Hepatocyte (in vitro differentiated cells): ENCODE measurements at regions not wholly inside any gene's neighbourhood (a gene's known extent, or its start where the extent isn't known, plus 50 kb on each side); places are given as distances from the start of the nearest gene placed in this dataset.

Source experiments
- EZH2 ChIP-seq: fragments of 200-600 bp; sonication (generic); IDR thresholded peaks from 2 replicates; pipeline ENCODE4 v1.6.1; 2016; ENCODE audit warnings: antibody characterized with exemption, mild to moderate bottlenecking, borderline replicate concordance
- TF ChIP-seq, protein P1 (sequence below): fragments of 200-600 bp; sonication (generic); IDR thresholded peaks from 2 replicates; pipeline ENCODE4 v1.5.1; 2016; ENCODE audit warnings: antibody characterized with exemption, mild to moderate bottlenecking; ENCODE audit not compliant: poor library complexity

DNA sequence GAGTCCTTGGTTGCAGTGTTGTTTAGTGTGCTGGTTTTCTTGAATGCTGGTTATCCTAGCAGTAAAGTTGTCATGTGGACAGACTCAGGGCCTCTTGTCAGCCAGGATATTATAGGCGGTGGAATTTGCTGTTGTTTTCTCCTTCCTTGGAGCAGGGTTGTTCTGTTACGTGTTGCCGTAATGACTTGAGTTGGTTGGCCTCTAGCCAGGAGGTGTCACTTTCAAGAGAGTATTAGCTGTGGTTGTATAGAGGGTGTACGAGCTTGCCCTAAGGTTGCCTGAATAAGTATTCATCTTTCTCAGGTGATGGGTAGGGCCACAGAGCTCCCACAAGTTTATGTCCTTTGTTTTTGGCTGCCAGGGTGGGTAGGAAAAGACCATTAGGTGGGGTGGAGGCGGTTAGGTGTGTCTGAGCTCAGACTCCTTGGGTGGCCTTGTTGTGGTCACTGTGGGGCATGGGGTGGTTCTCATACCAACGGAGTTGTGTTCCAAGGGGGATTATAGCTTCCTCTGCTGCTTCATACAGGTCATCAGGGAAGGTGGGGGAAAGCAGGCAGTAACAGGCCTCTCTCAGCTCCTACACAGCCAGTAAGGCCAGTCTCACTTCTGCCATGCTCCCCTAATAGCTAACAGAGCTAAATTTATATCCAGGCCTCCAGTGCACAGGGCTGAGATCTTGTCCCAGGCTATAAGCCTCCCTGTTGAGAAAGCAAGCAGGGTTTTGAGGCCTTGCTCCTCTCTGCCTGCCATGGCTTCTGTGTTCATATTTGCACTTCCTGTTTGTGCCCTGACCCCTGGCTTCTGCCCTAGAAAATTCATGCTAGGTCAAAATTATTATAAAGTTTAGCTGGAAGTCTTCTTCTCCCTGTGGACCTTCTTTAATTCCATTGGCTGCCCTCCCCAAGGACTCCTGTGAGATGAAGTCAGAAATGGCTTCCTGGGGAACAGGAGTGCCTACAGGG lies 594.7 kb downstream of the RAPGEF2 start:
- TF ChIP-seq, protein P1, sequence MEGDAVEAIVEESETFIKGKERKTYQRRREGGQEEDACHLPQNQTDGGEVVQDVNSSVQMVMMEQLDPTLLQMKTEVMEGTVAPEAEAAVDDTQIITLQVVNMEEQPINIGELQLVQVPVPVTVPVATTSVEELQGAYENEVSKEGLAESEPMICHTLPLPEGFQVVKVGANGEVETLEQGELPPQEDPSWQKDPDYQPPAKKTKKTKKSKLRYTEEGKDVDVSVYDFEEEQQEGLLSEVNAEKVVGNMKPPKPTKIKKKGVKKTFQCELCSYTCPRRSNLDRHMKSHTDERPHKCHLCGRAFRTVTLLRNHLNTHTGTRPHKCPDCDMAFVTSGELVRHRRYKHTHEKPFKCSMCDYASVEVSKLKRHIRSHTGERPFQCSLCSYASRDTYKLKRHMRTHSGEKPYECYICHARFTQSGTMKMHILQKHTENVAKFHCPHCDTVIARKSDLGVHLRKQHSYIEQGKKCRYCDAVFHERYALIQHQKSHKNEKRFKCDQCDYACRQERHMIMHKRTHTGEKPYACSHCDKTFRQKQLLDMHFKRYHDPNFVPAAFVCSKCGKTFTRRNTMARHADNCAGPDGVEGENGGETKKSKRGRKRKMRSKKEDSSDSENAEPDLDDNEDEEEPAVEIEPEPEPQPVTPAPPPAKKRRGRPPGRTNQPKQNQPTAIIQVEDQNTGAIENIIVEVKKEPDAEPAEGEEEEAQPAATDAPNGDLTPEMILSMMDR = no peak
- no peak for TF ChIP-seq EZH2
